PC-9 (cell line): ENCODE measurements at regions not wholly inside any gene's neighbourhood (a gene's known extent, or its start where the extent isn't known, plus 50 kb on each side); places are given as distances from the start of the nearest gene placed in this dataset.

Experiments used
- CTCF ChIP-seq: fragments of 200-600 bp; sonication (generic); conservative IDR thresholded peaks from 2 replicates; pipeline ENCODE4 v1.6.1; 2017; ENCODE audit warnings: mixed run types, antibody characterized with exemption, mild to moderate bottlenecking, moderate library complexity
- EZH2 ChIP-seq: fragments of 200-600 bp; sonication (generic); IDR thresholded peaks from 2 replicates; pipeline ENCODE4 v1.8.0; 2017; ENCODE audit warnings: antibody characterized with exemption, low read depth

GRCh38 chr2:191622374-191623320 lies 55.3 kb upstream of the NABP1 start:
- TF ChIP-seq CTCF (no peak), EZH2 (no peak)
